ENCODE measurements at regions not wholly inside any gene's neighbourhood (a gene's known extent, or its start where the extent isn't known, plus 50 kb on each side); places are given as distances from the start of the nearest gene placed in this dataset.

DNA sequence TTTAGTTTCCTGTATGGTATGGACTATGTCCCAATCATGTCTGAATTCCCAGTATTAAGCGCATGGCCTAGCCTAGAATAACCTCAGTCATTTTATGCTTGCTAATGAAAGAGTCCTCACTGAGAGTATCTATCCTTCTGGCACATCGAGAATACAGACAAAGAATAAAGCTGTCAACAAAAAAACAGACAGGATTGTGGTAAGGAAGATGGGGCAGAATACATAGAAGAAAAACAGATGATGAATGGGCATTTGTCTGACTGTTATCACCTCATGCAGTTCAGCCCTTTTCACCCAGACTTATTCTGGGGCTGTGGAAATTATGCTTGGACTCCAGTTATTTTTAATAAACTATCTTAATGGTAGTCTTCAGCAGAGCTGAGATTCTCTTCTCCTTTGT lies 363.8 kb upstream of the TNC start:
- TF ChIP-seq POLR2A (IDR thresholded peaks at IDR 0.05), result no peak
- no peak for TF ChIP-seq CTCF (IDR thresholded peaks at IDR 0.05)
- Histone ChIP-seq H3K27me3 (no peaks in the 10 kb centered on the region), H3K27ac (no peak overlapping the region), H3K36me3 (no peaks in the 10 kb centered on the region), H3K9me3 (no peaks in the 10 kb centered on the region), H3K4me3 (no peak overlapping the region), H3K4me1 (no peaks in the 10 kb centered on the region)
- ATAC-seq, result no peak
- intact Hi-C loops (cut with DNase I), result no loop called here
- 49 to 79% (median 65%) methylated on average over 2 of the region's 2 CpGs for WGBS, 4 donors
- no peak for DNase-seq

DNA sequence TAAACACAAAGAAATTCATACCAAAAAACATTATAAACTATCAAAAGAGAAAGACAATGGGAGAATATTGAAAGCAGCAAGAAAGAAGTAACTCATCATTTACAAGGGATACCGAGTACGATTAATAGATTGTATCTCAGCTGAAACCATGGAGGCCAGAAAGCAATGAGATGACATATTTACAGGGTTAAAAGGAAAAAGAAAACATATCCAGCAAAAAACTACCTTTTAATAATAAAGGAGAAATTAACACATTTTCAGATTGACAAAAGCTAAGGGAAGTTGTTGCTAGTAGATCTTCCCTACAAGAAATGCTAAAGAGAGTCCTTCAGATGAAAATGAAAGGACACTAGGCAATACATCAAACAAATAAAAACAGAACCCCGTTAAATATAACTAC lies 364.8 kb upstream of the TNC start:
- WGBS, 4 donors, result 89 to 91% (median 91%) methylated on average over 3 of the region's 3 CpGs
- Histone ChIP-seq H3K4me3 (no peak overlapping the region), H3K27ac (no peak overlapping the region), H3K27me3 (no peaks in the 10 kb centered on the region), H3K9me3 (no peaks in the 10 kb centered on the region), H3K36me3 (no peaks in the 10 kb centered on the region), H3K4me1 (no peaks in the 10 kb centered on the region)
- DNase-seq, result no peak
- intact Hi-C loops (cut with DNase I), result no loop called here
- ATAC-seq, result no peak
- TF ChIP-seq CTCF (IDR thresholded peaks at IDR 0.05) (no peak), POLR2A (IDR thresholded peaks at IDR 0.05) (no peak)

DNA sequence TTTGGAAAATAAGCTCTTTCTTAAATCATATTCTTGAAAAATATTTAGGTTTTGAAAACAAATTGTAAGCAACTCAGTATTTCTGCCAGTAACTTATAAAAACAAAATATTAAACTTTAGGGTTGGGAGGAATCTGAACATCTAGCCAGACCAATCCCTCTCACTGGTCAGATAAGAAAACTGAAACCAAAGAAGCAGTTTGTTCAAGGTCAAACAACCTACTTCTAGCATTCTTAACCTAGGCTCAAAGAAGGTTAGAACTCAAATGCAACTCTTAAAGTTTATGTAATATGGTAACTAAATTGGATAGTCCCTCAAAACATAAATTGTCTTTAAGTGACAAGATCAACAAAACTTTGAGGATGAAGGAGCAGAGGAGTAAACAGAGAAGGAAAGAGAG lies 374.9 kb upstream of the TNC start:
- intact Hi-C loops (cut with DNase I), result no loop called here
- TF ChIP-seq CTCF (IDR thresholded peaks at IDR 0.05) (no peak), POLR2A (IDR thresholded peaks at IDR 0.05) (no peak)
- H3K4me1 ChIP-seq, result peaks cover 0 to 9% (median 0%) of the 10 kb centered on the region in 12 donors
- no peaks in the 10 kb centered on the region for H3K36me3 ChIP-seq
- no peak for DNase-seq
- H3K27ac ChIP-seq, result no peak overlapping the region
- no peak for ATAC-seq
- H3K4me3 ChIP-seq, result no peak overlapping the region
- no peaks in the 10 kb centered on the region for H3K9me3 ChIP-seq
- peaks cover 0 to 8% (median 0%) of the 10 kb centered on the region in 9 donors for H3K27me3 ChIP-seq

DNA sequence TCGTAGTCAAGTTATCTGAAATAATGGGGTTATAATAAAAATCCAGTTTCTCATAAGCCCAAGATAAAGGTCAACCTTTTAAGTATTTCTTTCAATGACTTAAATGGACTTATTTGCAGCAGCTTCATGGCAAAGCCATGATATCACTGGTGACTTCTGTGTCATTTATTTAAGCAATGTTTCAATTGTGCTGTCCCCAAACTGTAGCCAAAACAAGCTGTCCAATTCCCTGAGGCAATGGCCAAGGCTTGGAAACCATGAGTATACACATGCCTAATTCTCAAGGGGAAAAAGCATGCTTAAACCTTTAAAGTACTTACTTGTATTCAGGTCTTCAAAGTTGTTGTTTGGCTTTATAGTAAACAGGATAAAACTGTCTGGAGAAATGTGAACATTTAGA lies 376.4 kb upstream of the TNC start:
- no peak overlapping the region for H3K4me3 ChIP-seq
- intact Hi-C loops (cut with DNase I), result no loop called here
- WGBS, 4 donors, result 0 to 54% (median 28%) methylated on average over 1 of the region's 1 CpG
- H3K4me1 ChIP-seq, result peaks cover 0 to 9% (median 0%) of the 10 kb centered on the region in 12 donors
- H3K9me3 ChIP-seq, result no peaks in the 10 kb centered on the region
- H3K27me3 ChIP-seq, result peaks cover 0 to 8% (median 0%) of the 10 kb centered on the region in 9 donors
- H3K27ac ChIP-seq, result no peak overlapping the region
- no peak for TF ChIP-seq POLR2A (IDR thresholded peaks at IDR 0.05)
- TF ChIP-seq CTCF (IDR thresholded peaks at IDR 0.05), result no peak
- H3K36me3 ChIP-seq, result no peaks in the 10 kb centered on the region
- ATAC-seq, result no peak
- DNase-seq, result no peak
